ENCODE measurements at regions not wholly inside any gene's neighbourhood (a gene's known extent, or its start where the extent isn't known, plus 50 kb on each side); places are given as distances from the start of the nearest gene placed in this dataset.

DNA sequence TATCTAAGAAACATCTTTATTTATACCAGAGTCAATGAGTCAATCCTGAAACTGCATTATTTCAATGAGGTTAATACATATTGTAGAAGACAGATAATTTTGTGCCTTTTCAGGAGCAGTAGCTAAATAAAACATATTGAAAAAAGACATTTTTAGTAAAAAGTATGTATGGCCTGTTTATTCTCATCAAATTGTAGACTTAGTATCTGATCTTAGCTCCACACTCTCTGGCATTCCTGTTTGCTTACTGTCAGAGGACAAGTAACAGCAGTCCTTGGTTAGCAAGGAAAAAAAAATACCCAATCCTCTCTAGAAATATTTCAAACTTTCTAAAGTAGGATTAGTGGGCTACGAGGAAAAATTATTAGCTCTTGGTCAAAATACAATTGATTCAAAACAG, 50.5 kb upstream of the GUCY1A1 start:
- no peak for DNase-seq

DNA sequence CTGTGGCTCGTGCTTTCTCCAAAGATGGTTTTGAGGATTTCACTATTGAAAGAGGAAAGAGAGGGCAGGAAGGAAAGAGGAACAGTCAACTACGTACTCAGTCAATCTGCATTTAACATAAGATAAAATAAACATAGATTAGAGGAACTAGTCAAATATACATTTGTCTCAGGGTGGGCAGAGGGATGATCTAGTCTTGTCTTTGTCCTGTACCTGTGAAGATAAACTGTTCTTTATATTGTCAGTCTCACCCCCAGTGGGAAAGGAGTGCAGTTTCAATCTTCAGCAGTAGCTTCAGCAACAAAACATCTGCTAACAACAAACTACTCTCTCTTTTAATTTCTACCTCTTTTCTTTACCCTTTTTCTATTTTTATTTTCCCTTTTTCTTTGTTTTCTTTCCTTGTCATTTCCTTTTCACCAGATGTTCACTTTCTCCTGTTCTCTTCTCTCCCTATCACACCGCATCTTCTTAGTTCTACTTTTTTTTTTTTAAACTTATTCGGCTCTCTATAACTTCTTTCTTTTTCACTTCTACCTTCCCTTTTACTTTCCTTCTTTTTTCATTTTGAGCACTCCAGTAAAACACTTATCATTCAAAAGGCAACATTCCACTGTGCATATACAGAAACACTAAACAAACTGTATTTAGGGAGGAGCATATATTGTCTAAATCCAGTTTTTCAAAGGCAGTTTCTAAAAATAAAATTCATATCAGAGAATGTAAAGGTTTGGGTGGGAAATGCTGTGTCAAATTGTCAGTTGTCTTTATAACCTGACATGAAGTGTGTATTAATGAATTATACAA, 51.4 kb upstream of the GUCY1A1 start:
- DNase-seq = no peak

DNA sequence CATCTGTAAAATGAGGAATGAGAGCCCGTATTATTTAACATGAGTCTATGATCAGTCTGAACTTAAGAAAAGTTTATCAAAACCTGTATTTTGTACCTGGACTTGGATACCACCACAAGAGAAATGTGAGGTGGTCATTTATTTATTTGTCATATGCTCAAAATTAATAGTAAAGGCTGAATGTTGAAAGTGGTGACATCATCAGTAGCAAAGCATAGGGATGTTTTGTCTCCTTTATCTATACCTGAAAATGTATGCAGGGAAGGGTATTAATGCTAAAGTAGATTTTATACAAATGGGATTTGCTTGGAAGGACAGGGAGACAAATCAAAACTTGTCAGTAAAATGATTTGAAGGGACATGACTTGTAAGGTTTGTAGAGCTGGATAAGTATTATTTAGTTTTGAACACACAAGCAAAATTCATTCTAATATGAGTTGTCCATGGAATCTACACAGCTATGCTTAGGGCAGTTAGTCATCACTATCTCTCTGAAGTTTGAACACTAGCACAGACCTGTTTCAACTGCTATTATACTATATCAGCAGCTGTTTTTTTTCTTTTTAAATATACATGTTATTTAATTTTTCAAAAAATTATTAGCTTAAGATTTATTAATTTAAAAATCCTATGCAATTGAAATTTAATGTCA, 52.4 kb upstream of the GUCY1A1 start:
- no peak for DNase-seq

DNA sequence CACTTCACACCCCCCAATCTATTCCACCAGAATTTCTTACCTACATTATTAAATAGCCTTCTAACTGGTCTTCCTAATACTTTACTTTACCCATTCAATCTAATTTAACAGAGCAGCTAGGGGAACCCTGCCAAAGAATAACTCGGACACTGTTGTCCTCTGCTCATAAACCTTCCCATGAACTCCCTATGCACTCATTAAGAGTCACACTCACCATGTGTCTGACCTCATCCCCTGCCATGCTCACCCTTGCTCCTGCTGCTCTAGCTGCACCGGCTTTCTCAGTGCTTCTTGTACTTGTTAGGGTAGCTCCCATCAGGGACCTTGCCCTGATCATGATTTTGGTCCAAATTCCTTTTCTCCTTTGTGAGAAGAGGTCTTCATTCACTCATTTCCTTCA, 54.6 kb upstream of the GUCY1A1 start:
- DNase-seq = no peak

DNA sequence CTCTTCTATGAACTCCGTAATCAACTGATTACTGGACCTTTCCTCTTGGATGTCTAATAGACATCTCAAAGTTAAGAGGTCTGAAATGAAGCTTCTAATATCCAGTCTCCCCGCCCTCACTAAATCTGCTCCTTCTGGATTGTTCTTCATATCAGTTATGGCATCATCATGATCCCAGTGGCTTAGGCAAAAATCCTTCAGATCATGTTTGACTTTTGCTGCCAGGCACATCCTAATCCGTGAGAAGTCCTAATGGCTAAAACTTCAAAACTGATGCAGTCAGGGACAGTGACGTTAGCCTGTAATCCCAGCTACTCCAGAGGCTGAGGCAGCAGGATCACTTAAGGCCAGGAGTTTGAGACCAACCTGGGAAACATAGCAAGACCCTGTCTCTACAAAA, 55.1 kb upstream of the GUCY1A1 start:
- DNase-seq = no peak

DNA sequence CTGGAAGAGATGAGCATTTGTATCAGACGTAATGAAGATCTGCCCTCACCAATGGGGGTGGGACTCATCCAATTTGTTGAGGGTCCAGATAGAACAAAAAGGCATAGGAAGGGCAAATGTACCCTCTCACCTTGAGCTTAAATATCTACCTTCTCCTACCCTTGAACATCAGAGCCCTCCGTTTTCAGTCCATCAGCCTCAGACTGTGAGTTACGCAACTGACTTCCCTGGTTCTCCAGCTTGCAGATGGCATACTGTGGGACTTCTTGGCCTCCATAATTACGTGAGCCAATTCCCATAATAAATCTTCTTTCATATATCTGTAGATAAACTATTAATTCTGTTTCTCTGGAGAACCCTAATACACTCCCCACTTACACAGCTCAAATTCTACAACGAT, 56.5 kb upstream of the GUCY1A1 start:
- no peak for DNase-seq

DNA sequence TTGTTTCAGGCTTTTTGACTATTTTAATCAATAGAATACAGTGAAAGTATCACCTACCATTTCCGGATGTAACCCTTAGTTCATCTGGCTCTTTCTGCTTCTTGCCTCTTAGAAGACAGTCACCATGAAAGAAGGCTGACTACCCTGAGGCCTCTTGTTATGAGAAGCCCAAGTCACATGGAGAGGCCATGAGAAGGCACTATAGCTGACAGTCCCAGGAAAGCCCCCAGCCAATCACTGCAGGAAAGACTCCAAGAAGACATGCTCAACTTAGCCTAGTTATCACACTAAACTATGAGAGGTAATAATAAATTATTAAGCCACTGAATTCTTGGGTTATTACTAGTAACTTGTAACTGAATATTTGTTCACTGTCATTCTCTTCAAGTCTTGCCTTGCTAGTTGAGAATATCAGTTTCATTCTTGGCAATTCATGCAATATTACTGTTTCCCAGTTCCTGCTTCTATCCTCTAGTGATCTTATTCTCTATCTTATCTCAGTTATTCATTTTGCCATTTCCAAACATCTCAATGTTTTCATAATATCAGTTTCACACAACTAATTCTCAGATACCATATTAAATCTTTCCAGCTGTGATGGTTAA, 57.1 kb upstream of the GUCY1A1 start:
- no peak for DNase-seq

- DNase-seq = no peak
Measured at GRCh38 chr4:155608225-155608885, 58.3 kb upstream of the GUCY1A1 start.

- DNase-seq = no peak
Measured at GRCh38 chr4:155607481-155607880, 59.2 kb upstream of the GUCY1A1 start.

- no peak for DNase-seq
Measured at GRCh38 chr4:155604718-155605626, 61.7 kb upstream of the GUCY1A1 start.

- no peak for DNase-seq
Measured at GRCh38 chr4:155603360-155603891, 63.2 kb upstream of the GUCY1A1 start.

GRCh38 chr4:155602351-155603140, 64.1 kb upstream of the GUCY1A1 start:
- DNase-seq = no peak

- no peak for DNase-seq
Measured at GRCh38 chr4:155600244-155600643, 66.4 kb upstream of the GUCY1A1 start.

GRCh38 chr4:155599596-155599995, 67.1 kb upstream of the GUCY1A1 start:
- DNase-seq = no peak

- no peak for DNase-seq
Measured at GRCh38 chr4:155599085-155599484, 67.6 kb upstream of the GUCY1A1 start.

DNA sequence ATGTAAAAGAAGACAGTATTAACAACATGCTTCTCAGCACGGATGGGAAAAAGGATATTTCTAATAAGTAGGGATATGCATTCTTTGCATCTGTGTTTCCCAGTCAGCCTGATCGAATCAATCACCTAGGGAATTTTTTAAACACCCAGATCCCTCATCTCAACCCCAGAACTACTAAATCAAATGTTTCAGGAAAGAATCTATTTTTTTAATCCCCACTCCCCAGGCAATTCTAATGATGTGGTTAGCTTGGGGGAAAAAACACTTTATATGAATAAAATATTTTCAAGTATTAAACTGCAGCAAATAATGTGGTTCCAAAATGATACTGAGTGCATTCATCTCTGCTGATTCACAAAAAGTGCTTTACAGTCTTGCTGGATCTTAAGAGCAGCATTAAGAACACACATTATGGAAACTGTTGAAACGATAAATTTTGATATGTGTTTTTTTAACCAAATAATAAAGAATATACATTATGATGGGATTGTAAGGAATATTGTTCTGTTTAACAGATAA, 68.7 kb upstream of the GUCY1A1 start:
- no peak for DNase-seq

- DNase-seq = no peak
Measured at GRCh38 chr4:155597281-155597680, 69.4 kb upstream of the GUCY1A1 start.

DNA sequence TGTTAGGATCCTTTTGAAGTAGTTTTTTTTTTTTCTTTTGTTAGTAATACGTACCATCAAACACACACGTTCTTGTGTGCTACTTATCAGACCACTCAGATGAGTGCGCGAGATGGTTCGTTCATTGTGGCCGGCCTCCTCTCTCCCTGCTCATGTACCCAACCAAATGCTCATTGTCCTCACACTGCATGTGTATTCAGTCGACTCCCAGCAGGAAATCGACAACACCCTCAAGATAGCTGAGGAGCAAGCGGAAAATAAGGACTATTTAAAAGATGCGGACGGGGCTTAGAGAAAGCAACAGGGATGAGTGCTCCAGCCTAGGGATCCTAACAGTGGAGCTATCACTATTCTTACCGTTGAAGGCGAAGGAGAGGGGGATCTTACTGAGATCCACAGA, 72.9 kb upstream of the GUCY1A1 start:
- DNase-seq = no peak

DNA sequence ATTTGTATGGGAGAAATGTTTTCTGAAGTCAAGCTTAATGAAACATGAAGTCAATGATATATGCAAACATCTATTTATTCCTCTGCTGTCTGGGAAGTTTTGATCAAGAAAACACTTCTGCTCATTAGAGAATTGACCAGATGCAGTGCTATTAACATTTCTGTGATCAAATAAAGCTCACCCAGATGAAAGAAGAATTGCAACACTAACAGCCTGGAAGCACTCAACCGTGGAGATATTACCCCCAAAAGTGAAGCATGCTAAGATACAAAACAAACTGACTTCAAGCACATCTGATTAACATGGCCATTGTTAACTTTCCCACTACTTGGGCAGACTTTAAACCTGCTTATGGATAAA, 73.7 kb upstream of the GUCY1A1 start:
- DNase-seq = no peak

GRCh38 chr4:155592179-155592937, 74.3 kb upstream of the GUCY1A1 start:
- no peak for DNase-seq

Measured in hippocampal formation (tissue), 2 donors.